ENCODE measurements at regions not wholly inside any gene's neighbourhood (a gene's known extent, or its start where the extent isn't known, plus 50 kb on each side); places are given as distances from the start of the nearest gene placed in this dataset.

DNA sequence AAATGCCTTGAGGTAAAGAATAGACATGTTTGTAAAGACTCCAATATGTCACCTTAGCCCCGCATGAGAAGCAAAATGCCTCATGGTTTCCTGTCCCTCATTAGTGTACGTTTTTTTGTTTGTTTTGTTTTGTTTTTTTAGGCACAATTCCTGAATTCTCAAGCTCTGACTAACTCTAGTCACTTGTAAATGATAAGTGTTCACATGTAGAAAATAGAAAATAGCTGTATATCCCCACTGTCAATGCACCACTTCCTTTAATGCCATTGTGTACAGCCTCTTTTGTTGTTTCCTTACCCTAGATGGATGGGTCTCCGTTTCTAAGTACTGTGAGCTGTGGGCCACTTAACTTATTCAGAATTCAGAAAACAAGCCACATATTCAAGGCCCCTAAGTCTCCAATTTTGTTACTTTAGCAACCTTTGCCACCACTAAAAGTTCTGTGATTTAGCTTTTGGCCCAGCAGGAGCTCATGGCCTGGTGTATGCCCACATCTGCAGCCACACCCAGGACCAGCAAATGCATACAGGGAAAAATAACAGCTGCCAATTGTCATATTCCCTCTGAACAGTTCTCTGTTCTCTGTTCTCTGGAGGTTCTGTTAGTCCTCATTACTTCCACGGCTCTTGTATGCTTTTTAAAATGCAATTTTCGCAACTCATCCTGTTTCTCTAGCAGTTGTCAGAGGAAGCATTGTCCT lies 655.5 kb downstream of the GBE1 start:
- no peak for DNase-seq
- Histone ChIP-seq H3K4me1 (no peaks in the 10 kb centered on the region), H3K36me3 (no peaks in the 10 kb centered on the region), H3K27me3 (no peaks in the 10 kb centered on the region), H3K9me3 (no peaks in the 10 kb centered on the region), H3K27ac (no peak overlapping the region), H3K9ac (ENCODE audit: low read depth in 2 of 2, low read length in 2 of 2) (no peak overlapping the region), H3K4me3 (no peak overlapping the region)
- TF ChIP-seq, protein P1, sequence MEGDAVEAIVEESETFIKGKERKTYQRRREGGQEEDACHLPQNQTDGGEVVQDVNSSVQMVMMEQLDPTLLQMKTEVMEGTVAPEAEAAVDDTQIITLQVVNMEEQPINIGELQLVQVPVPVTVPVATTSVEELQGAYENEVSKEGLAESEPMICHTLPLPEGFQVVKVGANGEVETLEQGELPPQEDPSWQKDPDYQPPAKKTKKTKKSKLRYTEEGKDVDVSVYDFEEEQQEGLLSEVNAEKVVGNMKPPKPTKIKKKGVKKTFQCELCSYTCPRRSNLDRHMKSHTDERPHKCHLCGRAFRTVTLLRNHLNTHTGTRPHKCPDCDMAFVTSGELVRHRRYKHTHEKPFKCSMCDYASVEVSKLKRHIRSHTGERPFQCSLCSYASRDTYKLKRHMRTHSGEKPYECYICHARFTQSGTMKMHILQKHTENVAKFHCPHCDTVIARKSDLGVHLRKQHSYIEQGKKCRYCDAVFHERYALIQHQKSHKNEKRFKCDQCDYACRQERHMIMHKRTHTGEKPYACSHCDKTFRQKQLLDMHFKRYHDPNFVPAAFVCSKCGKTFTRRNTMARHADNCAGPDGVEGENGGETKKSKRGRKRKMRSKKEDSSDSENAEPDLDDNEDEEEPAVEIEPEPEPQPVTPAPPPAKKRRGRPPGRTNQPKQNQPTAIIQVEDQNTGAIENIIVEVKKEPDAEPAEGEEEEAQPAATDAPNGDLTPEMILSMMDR (IDR thresholded peaks at IDR 0.05): no peak
- intact Hi-C loops (cut with DNase I): no loop called here

DNA sequence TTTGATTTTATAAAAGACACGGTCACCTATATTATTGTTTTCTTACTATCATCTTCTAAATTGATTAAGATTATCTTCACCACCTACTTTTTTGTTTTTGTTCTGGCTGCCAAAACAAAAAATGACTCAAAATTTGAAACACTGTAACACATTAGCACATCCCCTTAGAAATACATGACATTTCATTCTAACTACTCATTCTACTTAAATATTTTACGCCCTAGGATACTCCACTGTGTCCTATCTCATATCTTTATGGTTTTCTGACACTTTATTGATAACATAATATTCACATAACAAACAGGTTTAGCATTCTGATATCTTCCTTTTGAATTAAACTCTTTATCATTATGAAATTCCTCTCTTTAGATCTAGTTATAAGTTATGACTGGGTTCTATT lies 656.2 kb downstream of the GBE1 start:
- H3K36me3 ChIP-seq: no peaks in the 10 kb centered on the region
- no peak overlapping the region for H3K4me3 ChIP-seq
- H3K9ac ChIP-seq (ENCODE audit: low read depth in 2 of 2, low read length in 2 of 2): no peak overlapping the region
- H3K27ac ChIP-seq: no peak overlapping the region
- DNase-seq: no peak
- intact Hi-C loops (cut with DNase I): no loop called here
- H3K27me3 ChIP-seq: no peaks in the 10 kb centered on the region
- no peaks in the 10 kb centered on the region for H3K9me3 ChIP-seq
- H3K4me1 ChIP-seq: no peaks in the 10 kb centered on the region
- TF ChIP-seq, protein P1 (IDR thresholded peaks at IDR 0.05): no peak

GRCh38 chr3:81097889-81098288 lies 663.6 kb downstream of the GBE1 start:
- TF ChIP-seq, protein P1 (IDR thresholded peaks at IDR 0.05): no peak
- intact Hi-C loops (cut with DNase I): no loop called here
- H3K9me3 ChIP-seq: no peaks in the 10 kb centered on the region

GRCh38 chr3:81095956-81096355 lies 665.5 kb downstream of the GBE1 start:
- Histone ChIP-seq H3K9ac (ENCODE audit: low read depth in 2 of 2, low read length in 2 of 2) (no peak overlapping the region), H3K9me3 (no peaks in the 10 kb centered on the region), H3K27me3 (no peaks in the 10 kb centered on the region), H3K27ac (no peak overlapping the region), H3K36me3 (no peaks in the 10 kb centered on the region), H3K4me1 (no peaks in the 10 kb centered on the region), H3K4me3 (no peak overlapping the region)
- TF ChIP-seq, protein P1 (IDR thresholded peaks at IDR 0.05): no peak
- DNase-seq: no peak
- intact Hi-C loops (cut with DNase I): no loop called here

More at GRCh38 chr3:81097889-81098288, 663.6 kb downstream of the GBE1 start:
- no peaks in the 10 kb centered on the region for H3K27me3 ChIP-seq
- no peaks in the 10 kb centered on the region for H3K4me1 ChIP-seq
- no peak overlapping the region for H3K9ac ChIP-seq (ENCODE audit: low read depth in 2 of 2, low read length in 2 of 2)
- no peak overlapping the region for H3K27ac ChIP-seq
- no peaks in the 10 kb centered on the region for H3K36me3 ChIP-seq
- DNase-seq: no peak
- no peak overlapping the region for H3K4me3 ChIP-seq

DNA sequence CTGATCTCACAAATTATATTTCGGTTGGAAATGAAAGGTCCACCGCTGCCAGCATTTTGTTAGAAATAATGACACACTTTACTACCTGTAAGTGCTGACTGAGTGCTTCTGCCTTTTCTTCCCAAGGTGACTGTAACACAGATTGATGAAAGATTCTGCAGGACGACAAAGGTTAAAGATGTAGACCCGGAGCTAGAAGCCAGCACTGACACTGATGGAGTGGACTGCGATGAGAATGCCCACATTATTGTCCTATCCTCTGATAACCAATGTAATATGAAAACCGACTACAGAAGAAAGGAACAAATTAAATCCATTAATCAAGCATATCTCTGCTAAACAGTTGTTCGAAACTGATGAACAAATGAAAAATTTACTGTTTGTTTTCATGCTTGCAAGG lies 666.5 kb downstream of the GBE1 start:
- no peak overlapping the region for H3K4me3 ChIP-seq
- no peak overlapping the region for H3K27ac ChIP-seq
- H3K9me3 ChIP-seq: no peaks in the 10 kb centered on the region
- no peaks in the 10 kb centered on the region for H3K4me1 ChIP-seq
- no peak for DNase-seq
- TF ChIP-seq, protein P1 (IDR thresholded peaks at IDR 0.05): no peak
- no peaks in the 10 kb centered on the region for H3K36me3 ChIP-seq
- H3K9ac ChIP-seq (ENCODE audit: low read depth in 2 of 2, low read length in 2 of 2): no peak overlapping the region
- intact Hi-C loops (cut with DNase I): no loop called here
- no peaks in the 10 kb centered on the region for H3K27me3 ChIP-seq

Measured in colonic mucosa (tissue), 4 donors.